IMR-90 (cell line): ENCODE measurements at regions not wholly inside any gene's neighbourhood (a gene's known extent, or its start where the extent isn't known, plus 50 kb on each side); places are given as distances from the start of the nearest gene placed in this dataset.
A peak's percentile ranks its signal among the peaks of the same experiment; 100 is the strongest.

Source experiments
- ATAC-seq: fragments of 200-7000 bp; cut with Tn5 transposase; 2 replicates; pipeline ENCODE4 v1.9.1; 2020; ENCODE audit warnings: low read depth, mild to moderate bottlenecking, moderate library complexity
- BruUV-seq: library from RNA; stranded (reverse); fragments of 400-500 nt; replicated peaks from 2 replicates; lab custom pipeline; 2021; lab: Mats Ljungman, UMichigan
- CTCF ChIA-PET: fragments of 300-600 bp; formaldehyde crosslinking; extraction: SDS; loops from one replicate; lab custom pipeline; 2021; ENCODE audit warnings: antibody characterized with exemption; lab: Yijun Ruan, JAX
- POLR2A ChIA-PET: fragments of 300-600 bp; sonication (Branson Sonifier 250); formaldehyde crosslinking; loops from one replicate; lab custom pipeline; 2022; ENCODE audit warnings: antibody characterized with exemption; ENCODE audit not compliant: unreplicated experiment; lab: Charles Lee
- DNase-seq: peaks from one replicate; pipeline ENCODE4 v3.0.0; 2013
- H2AFZ ChIP-seq: replicated peaks from 2 replicates; pipeline ENCODE3; 2013; ENCODE audit warnings: low read length, mild to moderate bottlenecking; ENCODE audit not compliant: poor library complexity
- H2AK5ac ChIP-seq: 2 replicates; pipeline ENCODE4 v1.6.1; 2013; ENCODE audit warnings: low read depth, low read length, inconsistent platforms
- H2AK9ac ChIP-seq: replicated peaks from 2 replicates; pipeline ENCODE3; 2013; ENCODE audit warnings: mild to moderate bottlenecking, low read depth, low read length, moderate library complexity; ENCODE audit not compliant: poor library complexity
- H2BK120ac ChIP-seq: 2 replicates; pipeline ENCODE4 v1.6.1; 2013; ENCODE audit warnings: low read depth, low read length, inconsistent platforms
- H2BK15ac ChIP-seq: 3 replicates; pipeline ENCODE4 v1.6.1; 2013; ENCODE audit warnings: low read depth, low read length, inconsistent platforms
- H2BK20ac ChIP-seq: 2 replicates; pipeline ENCODE4 v1.6.1; 2013; ENCODE audit warnings: low read depth, mild to moderate bottlenecking, inconsistent platforms, low read length, moderate library complexity
- H2BK5ac ChIP-seq: 2 replicates; pipeline ENCODE4 v1.6.1; 2013; ENCODE audit warnings: mild to moderate bottlenecking, low read depth, low read length, inconsistent platforms; ENCODE audit not compliant: poor library complexity, severe bottlenecking
- H3K14ac ChIP-seq: replicated peaks from 2 replicates; pipeline ENCODE4 v1.6.1; 2013; ENCODE audit warnings: low read depth, low read length, inconsistent platforms
- H3K18ac ChIP-seq: 2 replicates; pipeline ENCODE4 v1.6.1; 2013; ENCODE audit warnings: low read depth, low read length, control low read depth
- H3K23ac ChIP-seq: 2 replicates; pipeline ENCODE4 v1.6.1; 2013; ENCODE audit warnings: low read depth, low read length, inconsistent platforms
- H3K27ac ChIP-seq: 2 replicates; pipeline ENCODE4 v1.5.1; 2013; ENCODE audit warnings: mild to moderate bottlenecking, control low read depth, low read length; ENCODE audit not compliant: insufficient read depth
- H3K27me3 ChIP-seq: 2 replicates; pipeline ENCODE4 v1.6.1; 2013; ENCODE audit warnings: low read length; ENCODE audit not compliant: control insufficient read depth, insufficient read depth
- H3K36me3 ChIP-seq: 2 replicates; pipeline ENCODE4 v1.6.1; 2013; ENCODE audit warnings: low read length, mixed read lengths; ENCODE audit not compliant: control insufficient read depth, insufficient read depth
- H3K4ac ChIP-seq: 2 replicates; pipeline ENCODE4 v1.6.1; 2013; ENCODE audit warnings: low read depth, low read length, inconsistent platforms
- H3K4me1 ChIP-seq: 2 replicates; pipeline ENCODE4 v1.6.1; 2013; ENCODE audit warnings: low read length, mixed read lengths; ENCODE audit not compliant: control insufficient read depth, insufficient read depth
- H3K4me2 ChIP-seq: 2 replicates; pipeline ENCODE4 v1.6.1; 2013; ENCODE audit warnings: low read depth, mild to moderate bottlenecking, control low read depth, low read length, moderate library complexity
- H3K4me3 ChIP-seq: 2 replicates; pipeline ENCODE4 v1.5.1; 2013; ENCODE audit warnings: low read depth, mild to moderate bottlenecking, control low read depth, low read length, moderate library complexity; ENCODE audit not compliant: insufficient read depth
- H3K56ac ChIP-seq: 2 replicates; pipeline ENCODE4 v1.6.1; 2013; ENCODE audit warnings: low read length, inconsistent platforms; ENCODE audit not compliant: insufficient read depth; ENCODE audit errors: extremely low read depth
- H3K79me1 ChIP-seq, 2 experiments: 2 replicates each; pipeline ENCODE4 v1.6.1; 2013; ENCODE audit warnings: low read length in 2 of 2, inconsistent platforms in 1 of 2, low read depth in 1 of 2
- H3K9ac ChIP-seq: 2 replicates; pipeline ENCODE4 v1.6.1; 2013; ENCODE audit warnings: low read depth, low read length, control low read depth
- H3K9me1 ChIP-seq: 2 replicates; pipeline ENCODE4 v1.6.1; 2013; ENCODE audit warnings: low read length, inconsistent platforms; ENCODE audit not compliant: insufficient read depth
- H3K9me3 ChIP-seq: 2 replicates; pipeline ENCODE4 v1.6.1; 2013; ENCODE audit warnings: low read length; ENCODE audit not compliant: control insufficient read depth, insufficient read depth
- H4K20me1 ChIP-seq: 2 replicates; pipeline ENCODE4 v1.6.1; 2013; ENCODE audit warnings: low read length, inconsistent platforms; ENCODE audit not compliant: insufficient read depth
- H4K5ac ChIP-seq: 2 replicates; pipeline ENCODE4 v1.6.1; 2013; ENCODE audit warnings: mild to moderate bottlenecking, low read depth, low read length, control low read depth
- H4K8ac ChIP-seq, 2 experiments: 2 replicates each; pipeline ENCODE4 v1.6.1; 2013; ENCODE audit warnings: low read depth in 2 of 2, low read length in 2 of 2, control low read depth in 1 of 2, inconsistent platforms in 1 of 2
- H4K91ac ChIP-seq: 2 replicates; pipeline ENCODE4 v1.6.1; 2013; ENCODE audit warnings: low read depth, low read length, inconsistent platforms; ENCODE audit not compliant: insufficient read depth
- MXI1 ChIP-seq: IDR thresholded peaks from 2 replicates; pipeline ENCODE4 v1.6.1; 2012; ENCODE audit warnings: low read depth, mild to moderate bottlenecking, low read length, moderate library complexity, borderline replicate concordance
- POLR2A ChIP-seq: IDR thresholded peaks from 2 replicates; pipeline ENCODE4 v1.6.1; 2012; ENCODE audit warnings: mild to moderate bottlenecking, low read depth, low read length
- RAD21 ChIP-seq: IDR thresholded peaks from 2 replicates; pipeline ENCODE4 v1.6.1; 2012; ENCODE audit warnings: low read length, improper control_type of control experiment
- RCOR1 ChIP-seq: IDR thresholded peaks from 2 replicates; pipeline ENCODE4 v1.6.1; 2012; ENCODE audit warnings: mild to moderate bottlenecking, low read length, improper control_type of control experiment; ENCODE audit not compliant: insufficient replicate concordance
- SMC3 ChIP-seq: fragments of 150-350 bp; IDR thresholded peaks from 2 replicates; pipeline ENCODE4 v1.6.1; 2016; ENCODE audit warnings: low read depth, mild to moderate bottlenecking, antibody characterized with exemption, low read length, moderate library complexity
- WGBS, 2 experiments: methylation state at CpG; one replicate each; pipeline versions ENCODE4 v1.1.5 to v1.1.7; 2013; ENCODE audit warnings: missing lambda C conversion rate in 2 of 2; ENCODE audit not compliant: insufficient read length in 1 of 2; ENCODE audit errors: extremely low coverage in 2 of 2; 5-methylcytosine and 5-hydroxymethylcytosine counted together
- dilution Hi-C: fragments of 300-500 bp; cut with HindIII; formaldehyde crosslinking; loops from one replicate; pipeline ENCODE4 v1.14.3; 2018; ENCODE audit warnings: low sequenced_read_pairs; ENCODE audit not compliant: unreplicated experiment
- in situ Hi-C: fragments of 300-500 bp; cut with MboI; formaldehyde crosslinking; loops from 3 replicates; pipeline ENCODE4 v1.14.3; 2019; ENCODE audit warnings: low sequenced_read_pairs, inconsistent platforms, mixed read lengths
- intact Hi-C: fragments of 100-400 bp; cut with micrococcal nuclease; formaldehyde crosslinking; loops from 2 replicates; pipeline ENCODE4 v1.10.0; 2022
- TF ChIP-seq, protein P1 (sequence below): conservative IDR thresholded peaks from 2 replicates; pipeline ENCODE4 v1.5.1; 2012; ENCODE audit warnings: mild to moderate bottlenecking, low read depth, low read length, improper control_type of control experiment

DNA sequence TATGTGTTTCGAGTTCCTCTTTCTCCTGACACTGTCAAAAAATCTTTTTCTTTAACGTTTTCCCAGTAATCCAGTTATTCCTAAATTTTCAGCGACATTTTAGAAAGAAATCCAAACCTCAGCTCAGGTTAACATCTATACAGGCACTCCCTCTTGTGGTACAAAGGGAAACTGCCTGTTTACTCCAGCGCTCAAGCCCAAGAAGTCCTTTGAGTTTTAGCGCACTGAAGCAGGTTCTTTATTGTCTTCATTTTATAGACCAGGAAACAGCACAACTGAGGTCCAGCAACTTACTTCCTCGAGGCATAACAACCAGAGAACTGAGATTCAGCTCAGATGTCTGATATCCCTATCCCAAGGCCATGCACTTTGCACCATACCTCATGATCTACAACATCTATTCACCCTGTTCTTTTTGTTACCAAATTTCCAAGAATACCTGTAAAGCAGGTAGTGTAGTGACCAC lies 287.2 kb upstream of the MKLN1 start:
- in situ Hi-C loops, result no loop called here
- CTCF ChIA-PET, result interaction anchor here (0.5 to 1.6 kb wide), 10 partner anchors 10 to 347 kb away, joined by 3 to 7 read pairs (median 3); no protein-coding TSS in a partner anchor

More for the DNA sequence above, 287.2 kb upstream of the MKLN1 start:
- H3K79me1 ChIP-seq, result peaks cover 21 to 54% of the 10 kb centered on the region in 2 experiments
- H2BK5ac ChIP-seq, result peak overlapping the region; percentile 65
- dilution Hi-C loops (no loop called here), intact Hi-C loops (loop anchor here (1.0 to 5.0 kb wide), 3 partner anchors 58 to 143 kb away; no protein-coding TSS in a partner anchor)
- no peak overlapping the region for H4K5ac ChIP-seq
- POLR2A ChIA-PET, result interaction anchor here (0.6 kb wide), 1 partner anchor 66 kb away, joined by 7 read pairs; no protein-coding TSS in a partner anchor
- H2AK5ac ChIP-seq, result no peak overlapping the region
- peaks cover 11% of the 10 kb centered on the region for H3K4me1 ChIP-seq
- H2BK120ac ChIP-seq, result peak overlapping the region; percentile 38; the same call in 1 of the 2 replicates
- ATAC-seq (peak; percentile 85), DNase-seq (peak; percentile 77)
- no peak overlapping the region for H4K91ac ChIP-seq
- H3K4me3 ChIP-seq, result no peak overlapping the region
- no peak overlapping the region for H2AK9ac ChIP-seq
- peaks cover 10% of the 10 kb centered on the region for H4K20me1 ChIP-seq
- H3K9me1 ChIP-seq, result peaks cover 8% of the 10 kb centered on the region
- no peaks in the 10 kb centered on the region for H3K9me3 ChIP-seq
- peaks cover 2% of the 10 kb centered on the region; the same call in 1 of the 2 replicates for H3K36me3 ChIP-seq
- H3K4ac ChIP-seq, result no peak overlapping the region
- H3K27ac ChIP-seq, result no peak overlapping the region
- no peak overlapping the region for H3K9ac ChIP-seq
- H4K8ac ChIP-seq, result 0 out of 4 replicates have a peak overlapping the region, but pooled peaks of 1 of the 2 experiments have one; percentile 72
- no TSS peak for BruUV-seq
- no peak overlapping the region for H2AFZ ChIP-seq
- H3K27me3 ChIP-seq, result no peaks in the 10 kb centered on the region
- H3K14ac ChIP-seq, result no peak overlapping the region
- no peak overlapping the region for H2BK15ac ChIP-seq
- H3K56ac ChIP-seq, result no peak overlapping the region
- no peak overlapping the region; the same call in 1 of the 2 replicates for H3K23ac ChIP-seq
- 8% methylated on average over 2 of the region's 6 CpGs; no CpG with 5 or more reads in 1 of the 2 experiments for WGBS, 2 experiments
- H2BK20ac ChIP-seq, result no peak overlapping the region
- TF ChIP-seq, protein P1, sequence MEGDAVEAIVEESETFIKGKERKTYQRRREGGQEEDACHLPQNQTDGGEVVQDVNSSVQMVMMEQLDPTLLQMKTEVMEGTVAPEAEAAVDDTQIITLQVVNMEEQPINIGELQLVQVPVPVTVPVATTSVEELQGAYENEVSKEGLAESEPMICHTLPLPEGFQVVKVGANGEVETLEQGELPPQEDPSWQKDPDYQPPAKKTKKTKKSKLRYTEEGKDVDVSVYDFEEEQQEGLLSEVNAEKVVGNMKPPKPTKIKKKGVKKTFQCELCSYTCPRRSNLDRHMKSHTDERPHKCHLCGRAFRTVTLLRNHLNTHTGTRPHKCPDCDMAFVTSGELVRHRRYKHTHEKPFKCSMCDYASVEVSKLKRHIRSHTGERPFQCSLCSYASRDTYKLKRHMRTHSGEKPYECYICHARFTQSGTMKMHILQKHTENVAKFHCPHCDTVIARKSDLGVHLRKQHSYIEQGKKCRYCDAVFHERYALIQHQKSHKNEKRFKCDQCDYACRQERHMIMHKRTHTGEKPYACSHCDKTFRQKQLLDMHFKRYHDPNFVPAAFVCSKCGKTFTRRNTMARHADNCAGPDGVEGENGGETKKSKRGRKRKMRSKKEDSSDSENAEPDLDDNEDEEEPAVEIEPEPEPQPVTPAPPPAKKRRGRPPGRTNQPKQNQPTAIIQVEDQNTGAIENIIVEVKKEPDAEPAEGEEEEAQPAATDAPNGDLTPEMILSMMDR, result peak; percentile 88
- TF ChIP-seq POLR2A, result no peak
- no peak for TF ChIP-seq RCOR1
- no peak for TF ChIP-seq MXI1
- peak; percentile 91 for TF ChIP-seq RAD21
- peak; percentile 84 for TF ChIP-seq SMC3
- H3K4me2 ChIP-seq, result no peak overlapping the region
- no peak overlapping the region for H3K18ac ChIP-seq
